GM19372 (cell line): ENCODE measurements at regions not wholly inside any gene's neighbourhood (a gene's known extent, or its start where the extent isn't known, plus 50 kb on each side); places are given as distances from the start of the nearest gene placed in this dataset.

ENCODE experiments used
- ATAC-seq: cut with Tn5 transposase; IDR thresholded peaks from one replicate; pipeline ENCODE4 v1.9.1; 2021; ENCODE audit warnings: mild to moderate bottlenecking, low read depth, moderate library complexity; ENCODE audit not compliant: unreplicated experiment

- ATAC-seq = no peak
Observed at GRCh38 chr5:167440846-167441245, 850.6 kb upstream of the WWC1 start.

- no peak for ATAC-seq
Observed at GRCh38 chr5:167442922-167443321, 848.5 kb upstream of the WWC1 start.

- ATAC-seq = no peak
Observed at GRCh38 chr5:167447466-167448375, 843.7 kb upstream of the WWC1 start.

- no peak for ATAC-seq
Observed at GRCh38 chr5:167448376-167448775, 843.1 kb upstream of the WWC1 start.

GRCh38 chr5:167451076-167451475 lies 840.4 kb upstream of the WWC1 start:
- no peak for ATAC-seq

GRCh38 chr5:167452136-167452535 lies 839.3 kb upstream of the WWC1 start:
- no peak for ATAC-seq

GRCh38 chr5:167453246-167454030 lies 838.0 kb upstream of the WWC1 start:
- no peak for ATAC-seq

GRCh38 chr5:167458412-167458811 lies 833.0 kb upstream of the WWC1 start:
- no peak for ATAC-seq

GRCh38 chr5:167460449-167461020 lies 830.9 kb upstream of the WWC1 start:
- no peak for ATAC-seq

GRCh38 chr5:167463939-167464338 lies 827.5 kb upstream of the WWC1 start:
- no peak for ATAC-seq

- no peak for ATAC-seq
Observed at GRCh38 chr5:167466992-167467391, 824.5 kb upstream of the WWC1 start.

GRCh38 chr5:167472566-167473108 lies 818.8 kb upstream of the WWC1 start:
- no peak for ATAC-seq

- no peak for ATAC-seq
Observed at GRCh38 chr5:167478188-167478587, 813.3 kb upstream of the WWC1 start.

GRCh38 chr5:167479779-167480178 lies 811.7 kb upstream of the WWC1 start:
- no peak for ATAC-seq

- ATAC-seq = no peak
Observed at GRCh38 chr5:167481345-167481744, 810.1 kb upstream of the WWC1 start.

- no peak for ATAC-seq
Observed at GRCh38 chr5:167482555-167482954, 808.9 kb upstream of the WWC1 start.

GRCh38 chr5:167485061-167485774 lies 806.2 kb upstream of the WWC1 start:
- ATAC-seq = no peak

GRCh38 chr5:167488371-167488770 lies 803.1 kb upstream of the WWC1 start:
- no peak for ATAC-seq

GRCh38 chr5:167489202-167489601 lies 802.2 kb upstream of the WWC1 start:
- ATAC-seq = no peak
